Activated effector memory CD4-positive, alpha-beta T cell treated with Interleukin-2 at 50 U/mL for 16 hours (primary cell): ENCODE measurements at regions not wholly inside any gene's neighbourhood (a gene's known extent, or its start where the extent isn't known, plus 50 kb on each side); places are given as distances from the start of the nearest gene placed in this dataset.
"Not testable (repeated sequence)": the region's sequence is repeated elsewhere in the genome, so short reads cannot be mapped to it uniquely, and the experiment has no call there.

Source experiments
- DNase-seq: peaks from one replicate; pipeline ENCODE4 v3.0.0-alpha.2; 2020

DNA sequence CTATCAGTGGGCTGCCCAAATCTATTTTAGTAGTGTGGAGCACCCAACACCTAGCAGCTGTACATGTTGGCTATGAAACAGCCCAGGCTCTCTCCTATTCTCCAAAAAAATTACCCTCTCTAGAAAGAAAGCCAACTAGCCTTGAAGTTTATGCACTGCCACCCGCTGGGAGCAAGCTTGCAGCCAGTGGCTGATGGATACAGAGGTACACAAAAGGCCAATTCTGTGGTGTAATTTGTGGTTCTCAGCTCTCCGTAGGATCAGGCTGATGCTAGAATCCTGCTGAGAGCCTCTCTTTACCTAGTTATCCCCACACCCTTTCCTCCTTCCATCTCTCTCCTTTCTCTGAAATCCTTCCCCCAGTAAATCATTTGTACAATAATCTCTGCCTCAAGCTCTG lies 1120.7 kb downstream of the DIAPH3 start:
- no peak for DNase-seq

DNA sequence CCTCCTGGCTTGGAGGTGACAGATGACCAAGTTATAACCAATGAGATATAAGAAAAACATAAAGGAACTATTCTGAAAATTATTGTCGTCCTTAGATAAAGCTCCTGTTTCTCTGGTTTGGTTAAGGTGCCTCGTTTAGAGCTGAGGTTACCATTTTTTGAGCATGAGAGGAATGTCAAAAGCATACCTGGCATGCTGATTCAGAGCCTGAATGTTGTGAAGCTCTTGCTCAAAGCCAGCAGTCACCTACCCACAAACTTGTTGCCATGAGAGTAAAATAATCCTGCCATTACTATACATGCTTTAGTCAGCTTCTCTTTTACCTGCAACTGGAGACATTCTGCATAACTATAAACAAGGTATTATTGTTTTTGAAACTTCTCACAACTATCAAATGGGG lies 1116.2 kb downstream of the DIAPH3 start:
- no peak for DNase-seq

DNA sequence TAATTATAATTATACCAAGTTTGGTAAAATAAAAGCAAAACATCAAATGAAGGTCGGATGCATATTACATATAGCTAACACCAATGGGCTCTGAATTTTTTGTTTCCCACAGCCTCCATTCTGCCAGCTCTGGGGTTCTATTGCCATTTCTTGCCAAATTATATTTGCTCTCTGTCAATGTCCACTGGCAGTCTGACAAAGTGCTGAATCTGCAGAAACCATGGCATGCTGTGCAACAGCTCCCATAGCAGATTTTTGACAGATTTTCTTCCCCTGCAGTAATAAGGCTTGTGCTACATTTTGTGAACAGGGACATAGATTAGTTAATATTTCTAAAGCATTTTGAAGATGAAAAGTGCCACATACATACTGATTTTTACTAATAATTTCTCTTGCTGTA lies 1102.1 kb downstream of the DIAPH3 start:
- no peak for DNase-seq

DNA sequence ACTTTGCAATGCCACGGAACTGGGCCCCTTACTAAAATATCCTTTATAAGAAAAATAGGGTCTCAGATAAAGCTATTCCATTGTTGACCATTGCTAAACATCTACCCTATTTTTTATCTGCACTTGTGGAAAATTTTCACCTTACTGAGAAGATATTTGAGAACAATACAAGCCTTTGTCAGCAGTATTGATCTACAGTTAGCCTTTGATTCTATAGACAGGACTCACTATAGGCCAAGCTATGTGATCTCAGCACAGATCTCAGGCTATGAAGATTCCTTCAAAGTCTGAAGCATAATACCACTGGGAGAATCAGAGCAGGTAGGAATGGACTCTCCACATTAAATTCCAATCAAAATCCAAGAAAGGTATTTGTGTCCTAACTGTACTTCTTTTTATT lies 1099.7 kb downstream of the DIAPH3 start:
- DNase-seq: no peak

DNA sequence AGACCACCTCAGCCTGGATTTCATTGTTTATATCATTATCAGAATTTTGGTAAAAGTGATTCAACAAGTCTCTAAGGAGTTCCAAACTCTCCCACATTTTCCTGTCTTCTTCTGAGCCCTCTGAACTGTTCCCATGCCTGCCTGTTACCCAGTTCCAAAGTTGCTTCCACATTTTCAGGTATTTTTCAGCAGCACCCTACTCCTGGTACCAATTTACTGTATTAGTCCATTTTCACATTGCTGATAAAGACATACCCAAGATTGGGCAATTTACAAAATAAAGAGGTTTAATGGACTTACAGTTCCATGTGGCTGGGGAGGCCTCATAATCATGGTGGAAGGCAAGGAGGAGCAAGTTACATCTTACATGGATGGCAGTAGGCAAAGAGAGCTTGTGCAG lies 1087.3 kb downstream of the DIAPH3 start:
- DNase-seq: not testable (repeated sequence)

DNA sequence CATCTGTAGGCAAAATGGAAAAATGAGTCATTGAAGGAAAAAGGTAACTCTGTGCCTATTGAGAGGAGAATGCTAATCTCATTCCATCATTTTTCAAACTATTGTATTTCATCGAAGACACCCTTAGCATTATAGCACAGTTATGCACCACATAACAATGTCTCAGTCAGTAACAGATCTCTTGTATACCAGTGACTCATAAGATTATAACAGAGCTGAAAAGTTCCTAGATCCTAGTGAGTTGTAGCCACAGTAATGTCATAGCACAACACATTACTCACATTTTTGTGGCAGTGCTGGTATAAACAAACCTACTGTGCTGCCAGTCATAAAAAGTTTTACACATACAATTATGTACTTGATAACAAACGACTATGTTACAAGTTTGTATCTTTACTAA lies 1077.6 kb downstream of the DIAPH3 start:
- DNase-seq: no peak

DNA sequence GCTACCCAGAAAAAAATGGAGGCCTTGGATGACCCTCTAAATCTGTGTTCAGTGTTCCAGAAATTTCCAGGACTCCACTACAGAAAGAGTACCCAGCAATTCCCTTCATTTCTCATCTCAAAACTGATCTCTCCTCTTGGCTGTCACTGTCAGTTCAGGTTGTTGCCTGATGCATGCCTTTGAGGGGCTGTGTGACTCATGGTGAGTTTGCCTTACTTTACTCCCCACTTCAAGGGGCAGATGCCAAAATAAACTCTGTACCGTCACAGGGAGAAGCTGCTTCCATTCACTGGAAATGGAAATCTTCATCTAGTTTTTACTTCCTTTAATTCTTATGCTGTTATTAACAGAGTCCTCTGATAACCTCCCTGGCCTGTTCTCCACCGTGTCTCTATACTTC lies 1075.0 kb downstream of the DIAPH3 start:
- DNase-seq: no peak

DNA sequence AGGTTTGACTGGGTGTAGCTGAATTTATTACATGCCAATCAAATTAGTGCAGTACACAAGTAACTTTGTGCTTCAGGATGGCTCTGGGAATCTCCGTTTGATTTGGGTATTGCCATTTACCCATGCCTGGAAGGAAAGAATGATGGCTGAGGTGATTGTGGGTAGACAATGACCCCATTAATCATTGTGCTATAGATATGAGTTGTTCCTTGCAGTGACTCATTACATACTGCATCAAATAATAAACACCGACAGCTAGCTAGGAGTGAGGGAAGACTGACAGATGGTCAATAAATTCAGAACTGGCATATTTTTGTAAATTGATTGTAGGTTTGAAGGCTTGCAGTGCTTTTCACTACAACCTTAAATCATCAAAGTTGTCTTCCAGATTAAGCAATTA lies 1069.5 kb downstream of the DIAPH3 start:
- no peak for DNase-seq

DNA sequence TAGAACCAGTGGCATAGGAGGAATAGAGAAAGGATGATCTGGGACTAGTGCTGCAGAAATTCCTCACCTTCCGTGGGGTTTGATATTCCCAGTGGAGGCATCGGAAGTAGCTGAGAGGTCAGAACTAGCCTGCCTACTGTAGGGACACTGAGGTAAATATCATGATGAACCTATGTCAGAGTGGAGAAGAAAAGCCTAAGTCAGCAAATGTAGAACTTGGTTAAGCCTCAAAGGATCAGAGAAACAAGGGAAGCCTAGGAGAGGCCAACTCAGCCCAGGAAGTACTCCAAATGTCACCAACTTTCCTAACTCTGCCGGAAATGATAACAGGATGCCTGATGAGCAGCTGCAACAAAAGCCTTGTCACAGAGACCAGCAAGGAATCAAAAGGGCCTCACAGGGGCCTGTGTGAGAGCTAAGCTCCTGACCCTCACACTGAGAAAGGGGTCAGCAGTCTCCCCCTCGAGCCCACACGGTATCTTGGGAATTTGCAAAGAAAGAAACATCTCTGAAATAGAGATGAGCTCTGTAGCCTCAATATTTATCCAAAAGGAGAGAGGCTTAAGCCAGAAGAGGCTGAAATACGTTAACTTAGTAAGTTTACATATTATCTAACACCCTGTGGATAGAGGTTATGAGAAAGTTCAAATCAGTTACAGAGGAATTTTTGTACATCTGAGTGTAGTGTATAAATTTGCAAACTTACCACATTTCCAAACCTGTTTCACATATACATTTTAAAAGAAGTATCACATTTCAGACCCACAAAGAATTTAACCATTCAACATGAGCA lies 1064.3 kb downstream of the DIAPH3 start:
- no peak for DNase-seq

DNA sequence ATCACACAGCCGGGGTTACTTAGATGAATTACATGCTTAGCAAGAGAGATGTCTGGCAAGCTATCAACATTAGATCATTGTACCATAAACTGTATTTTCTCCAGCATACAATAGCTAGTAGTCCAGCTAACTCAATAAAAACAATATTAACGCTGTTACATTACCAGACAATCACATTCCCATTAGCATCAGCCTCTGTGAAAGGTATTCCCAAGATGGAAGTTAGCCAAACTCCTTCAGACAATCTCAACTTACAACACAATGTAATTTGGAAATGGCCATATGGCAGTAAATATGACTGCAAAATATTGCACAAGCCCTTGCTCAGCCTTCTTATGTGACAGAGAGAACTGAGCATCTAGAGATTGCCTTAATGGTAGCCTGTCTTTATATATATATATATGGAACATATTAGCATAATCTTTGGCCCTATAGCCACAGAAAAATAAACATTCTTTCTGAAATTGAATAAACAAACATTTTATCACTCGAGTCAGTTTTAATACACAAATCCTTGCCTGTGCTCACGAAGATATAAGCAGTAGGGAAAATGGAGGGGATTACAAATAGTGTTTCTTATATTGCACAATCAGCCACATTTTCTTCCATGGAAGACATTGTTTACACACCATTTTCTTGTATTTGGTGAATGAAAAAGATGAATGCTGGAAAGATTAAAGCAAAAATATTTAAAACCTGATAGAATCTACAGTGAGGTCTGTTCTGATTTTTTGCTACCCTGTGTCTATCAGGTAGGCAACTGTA lies 1060.5 kb downstream of the DIAPH3 start:
- DNase-seq: no peak

DNA sequence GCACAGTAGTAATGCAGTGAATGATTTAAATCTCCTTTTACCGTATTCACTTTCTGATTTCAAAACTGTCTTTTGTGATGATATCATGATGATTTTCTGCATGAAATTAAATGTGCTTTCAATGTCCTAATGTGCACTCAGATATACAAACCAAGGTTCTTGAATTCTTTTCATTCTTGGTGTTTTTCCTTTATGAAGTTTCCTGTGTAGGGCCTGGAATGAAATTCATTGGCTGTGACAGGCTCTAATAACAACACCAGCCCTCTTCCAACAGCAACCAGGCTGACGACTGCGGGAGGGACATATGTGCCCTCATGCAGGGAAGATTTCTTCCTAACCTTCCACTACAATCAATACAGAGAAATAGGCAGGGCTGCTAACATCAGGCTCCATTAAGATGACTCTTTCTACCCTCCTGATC lies 1052.0 kb downstream of the DIAPH3 start:
- DNase-seq: no peak

DNA sequence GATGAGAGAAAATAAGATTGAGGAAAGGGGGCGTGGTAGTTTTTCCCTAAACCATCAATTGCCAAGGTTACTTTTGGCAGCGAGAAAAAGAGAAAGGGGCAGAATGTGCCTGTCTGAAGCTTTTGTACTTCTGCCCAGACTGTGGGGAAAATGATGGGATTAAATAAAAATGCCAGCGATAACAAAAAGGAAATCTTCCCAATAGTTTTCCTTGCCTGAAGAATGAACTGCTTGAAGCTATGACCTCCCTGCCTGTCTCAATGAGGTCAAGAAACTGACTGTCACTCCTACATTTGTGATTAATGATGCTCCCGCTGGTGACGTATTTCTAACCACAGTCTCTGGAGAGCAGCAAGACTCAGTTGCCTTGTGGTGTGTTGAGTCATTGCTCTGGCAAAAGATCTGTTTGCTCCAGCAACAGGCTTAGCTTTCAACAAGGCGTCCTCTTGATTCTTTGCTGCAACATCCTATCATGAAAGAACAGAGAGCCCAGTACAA lies 1051.5 kb downstream of the DIAPH3 start:
- DNase-seq: no peak

DNA sequence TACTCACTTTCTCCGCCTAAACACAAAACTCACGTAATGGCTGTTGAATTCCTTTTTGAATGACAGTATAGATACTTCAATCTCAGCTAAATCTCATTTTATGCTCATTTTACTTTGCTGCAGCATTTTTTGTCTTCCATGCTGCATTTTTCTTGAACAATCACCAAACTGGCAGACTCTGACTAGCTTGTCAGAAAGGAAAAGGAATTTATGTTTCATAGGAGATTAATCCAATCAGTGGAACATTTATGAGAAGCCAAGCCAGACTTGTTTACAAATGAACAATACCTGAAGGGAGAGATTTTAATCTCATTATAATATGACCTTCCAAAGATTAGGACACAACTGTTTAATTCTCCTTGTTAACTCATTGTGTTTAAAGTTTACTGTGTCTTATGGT lies 1044.3 kb downstream of the DIAPH3 start:
- DNase-seq: no peak

DNA sequence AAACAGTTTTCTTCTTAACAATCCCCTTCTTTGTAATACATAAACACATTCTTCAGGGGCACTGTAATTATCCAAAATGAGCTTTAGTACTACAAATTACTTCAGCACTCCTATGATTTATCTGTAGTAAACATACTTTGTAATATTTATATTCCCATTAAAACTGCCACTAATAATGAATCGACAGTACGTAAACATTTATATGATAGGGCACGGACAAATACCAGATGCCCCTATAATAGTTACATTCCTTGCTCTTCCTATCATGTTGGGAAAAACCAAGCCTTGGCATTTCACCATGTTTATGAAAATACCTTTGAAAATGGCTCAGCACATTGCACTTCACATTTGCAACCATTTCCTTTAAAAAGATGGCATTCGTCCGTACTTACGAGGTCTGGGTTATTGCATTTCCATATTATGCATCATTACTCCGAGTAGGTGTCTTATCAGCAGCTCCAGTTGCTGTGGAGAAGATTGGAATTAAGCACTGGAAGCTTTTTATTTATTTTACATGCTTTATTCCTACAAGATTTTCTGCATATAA lies 1043.4 kb downstream of the DIAPH3 start:
- no peak for DNase-seq

DNA sequence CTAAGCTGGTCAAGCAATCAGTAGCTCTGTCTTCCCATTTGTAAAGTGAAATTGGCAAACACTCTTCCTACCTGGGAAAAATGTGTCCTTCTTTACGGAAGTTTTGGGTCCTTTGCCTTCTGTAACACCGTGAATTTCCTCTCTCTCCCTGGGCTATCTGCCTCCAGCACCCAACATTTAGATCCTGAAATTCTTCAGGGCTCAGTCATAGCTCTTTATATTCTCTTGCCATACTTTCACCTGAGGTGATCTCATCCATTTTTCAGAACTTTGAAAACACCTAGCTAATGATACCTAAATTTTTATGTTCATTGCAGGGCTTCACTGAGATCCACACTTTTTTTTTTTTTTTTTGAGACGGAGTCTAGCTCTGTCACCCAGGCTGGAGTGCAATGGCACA lies 1042.2 kb downstream of the DIAPH3 start:
- DNase-seq: no peak

DNA sequence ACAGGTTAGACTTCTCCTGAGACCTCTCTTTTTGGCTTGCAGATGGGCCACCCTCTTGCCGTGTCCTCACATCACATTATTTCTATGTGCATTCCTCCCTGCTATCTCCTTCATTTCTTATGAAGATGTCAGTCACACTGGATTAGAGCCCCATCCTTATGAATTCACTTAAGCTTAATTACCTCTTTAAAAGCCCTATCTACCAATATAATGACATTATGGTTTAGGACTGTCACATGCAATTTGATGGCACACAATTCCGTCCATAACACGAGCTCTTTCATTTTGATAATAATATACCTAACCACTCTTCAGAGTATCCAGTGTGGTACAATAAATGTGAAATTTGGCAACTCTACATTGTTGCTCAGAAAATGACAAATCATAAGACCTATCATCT lies 1037.3 kb downstream of the DIAPH3 start:
- no peak for DNase-seq

DNA sequence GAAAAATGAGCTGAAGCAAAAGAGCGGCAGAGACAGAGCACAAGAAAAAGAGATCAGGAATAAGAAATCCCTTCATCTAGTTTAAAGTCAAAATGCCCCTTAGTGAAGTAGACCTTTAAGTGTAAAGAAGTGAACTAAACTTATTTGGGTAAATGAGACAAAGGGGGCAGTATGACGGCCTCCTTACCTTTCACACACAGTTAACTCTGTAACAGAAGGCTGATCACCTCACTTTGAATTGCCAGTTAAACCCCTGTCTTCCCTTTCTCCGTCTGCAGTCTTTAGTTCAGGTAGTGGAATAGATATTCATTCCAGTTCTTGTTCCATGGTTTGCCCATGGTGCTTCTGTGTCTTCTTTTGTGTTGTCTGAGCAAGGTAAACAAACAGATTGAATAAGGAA lies 1029.8 kb downstream of the DIAPH3 start:
- no peak for DNase-seq

DNA sequence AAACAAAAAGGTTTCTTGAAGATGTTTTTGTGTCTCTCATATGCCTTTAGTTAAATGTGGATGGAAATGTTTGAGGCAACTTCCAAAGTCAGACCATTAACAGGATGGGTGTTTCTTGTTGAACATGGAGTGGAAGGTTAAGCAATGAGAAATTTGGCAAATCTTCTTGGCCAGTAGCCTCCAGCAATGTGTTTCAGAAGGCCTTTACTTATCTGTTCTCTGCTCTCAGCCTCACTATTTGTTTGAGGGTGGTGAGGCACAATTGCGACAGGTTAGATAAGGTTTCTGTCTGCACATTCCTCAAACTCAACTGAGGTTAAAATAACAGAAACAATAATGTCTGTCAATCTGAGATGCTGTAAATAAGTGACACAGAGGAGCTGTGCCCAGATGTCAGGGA lies 1019.0 kb downstream of the DIAPH3 start:
- no peak for DNase-seq

DNA sequence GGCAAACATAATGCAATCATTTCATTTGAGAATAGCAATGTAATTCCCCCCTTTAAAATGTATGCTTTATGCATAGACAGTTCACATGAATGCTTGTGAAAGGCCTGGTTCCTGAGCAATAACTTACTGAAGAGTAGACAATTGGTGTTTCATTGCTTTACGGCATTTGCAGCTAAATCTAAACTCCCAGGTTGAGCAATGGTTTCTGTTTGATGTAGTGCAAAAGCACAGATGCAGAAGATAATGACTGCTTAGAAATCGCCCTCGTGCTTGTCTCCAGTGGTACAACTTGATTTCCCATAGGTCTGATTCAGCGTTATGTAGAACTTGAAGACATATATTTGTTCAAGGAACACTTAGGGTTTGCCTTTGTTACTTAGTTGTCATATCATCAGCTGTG lies 1018.3 kb downstream of the DIAPH3 start:
- DNase-seq: no peak

DNA sequence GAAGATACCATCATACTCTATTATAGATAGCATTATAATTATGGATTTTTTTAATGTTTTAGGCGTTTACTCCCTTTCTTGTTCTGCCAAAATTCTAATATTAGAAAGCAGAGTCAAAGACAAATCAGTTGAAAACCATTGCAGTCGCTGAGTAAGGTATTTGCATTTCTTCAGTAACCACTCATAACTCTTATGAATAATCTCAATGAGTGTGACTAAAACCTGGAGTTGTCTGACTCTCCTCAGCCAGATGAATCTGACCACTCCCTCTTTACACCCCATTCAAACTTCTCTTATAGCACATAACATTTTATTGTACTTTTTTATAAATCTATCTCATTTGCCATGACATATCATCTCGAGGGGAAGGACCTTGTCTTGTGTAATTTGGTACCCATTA lies 1006.5 kb downstream of the DIAPH3 start:
- DNase-seq: no peak

DNA sequence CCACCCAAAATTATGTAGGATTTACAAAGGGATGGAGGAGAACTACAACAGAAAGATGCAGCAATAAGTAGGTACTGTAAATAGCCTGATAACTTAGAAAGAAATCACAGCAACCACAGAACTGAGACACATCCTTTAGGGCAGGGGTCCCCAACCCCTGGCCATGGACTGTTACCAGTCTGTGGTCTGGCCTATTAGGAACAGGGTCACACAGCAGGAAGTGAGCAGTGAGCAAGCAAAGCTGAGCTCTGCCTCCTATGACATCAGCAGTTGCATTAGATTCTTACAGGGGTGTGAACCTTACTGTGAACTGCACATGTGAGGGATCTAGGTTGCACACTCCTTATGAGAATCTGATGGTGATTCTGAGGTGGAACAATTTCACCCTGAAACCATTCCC lies 997.6 kb downstream of the DIAPH3 start:
- no peak for DNase-seq

DNA sequence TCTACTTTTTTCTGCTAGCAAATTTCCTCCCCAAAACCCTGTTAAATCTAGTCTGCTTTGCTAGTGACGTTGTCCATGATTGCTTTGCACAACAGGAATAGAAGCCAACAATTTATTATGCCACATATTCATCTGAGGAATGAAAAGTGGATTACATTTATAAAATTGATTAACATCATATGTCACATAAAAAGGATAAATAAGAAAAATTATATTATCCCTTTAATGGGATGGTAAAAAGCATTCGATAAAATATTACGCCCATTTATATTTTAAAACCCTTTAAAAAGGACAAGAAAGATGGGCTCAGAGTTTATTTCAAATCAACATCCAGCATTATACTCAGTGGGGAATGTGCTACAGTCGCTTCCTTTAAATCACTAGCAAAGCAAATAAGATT lies 991.7 kb downstream of the DIAPH3 start:
- no peak for DNase-seq

DNA sequence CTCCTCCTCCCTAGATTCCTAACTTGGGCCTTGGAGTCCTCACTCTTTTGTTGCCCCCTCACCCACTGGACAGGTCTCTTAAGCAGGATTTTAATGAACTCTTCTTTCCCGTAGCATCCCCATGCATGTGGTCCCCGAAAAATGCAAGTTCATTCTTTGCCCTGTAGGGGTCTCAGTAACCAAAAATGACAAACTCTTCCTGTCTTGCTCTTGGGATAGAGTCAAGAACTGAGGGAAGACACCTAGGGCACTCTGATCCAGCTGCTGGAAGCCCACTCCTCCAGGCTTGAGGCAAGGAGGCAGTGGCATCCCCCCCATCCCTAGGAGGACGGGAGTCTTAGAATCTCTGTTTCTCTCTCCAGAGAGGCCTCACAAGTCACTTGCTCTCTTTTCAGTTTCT lies 987.0 kb downstream of the DIAPH3 start:
- no peak for DNase-seq

DNA sequence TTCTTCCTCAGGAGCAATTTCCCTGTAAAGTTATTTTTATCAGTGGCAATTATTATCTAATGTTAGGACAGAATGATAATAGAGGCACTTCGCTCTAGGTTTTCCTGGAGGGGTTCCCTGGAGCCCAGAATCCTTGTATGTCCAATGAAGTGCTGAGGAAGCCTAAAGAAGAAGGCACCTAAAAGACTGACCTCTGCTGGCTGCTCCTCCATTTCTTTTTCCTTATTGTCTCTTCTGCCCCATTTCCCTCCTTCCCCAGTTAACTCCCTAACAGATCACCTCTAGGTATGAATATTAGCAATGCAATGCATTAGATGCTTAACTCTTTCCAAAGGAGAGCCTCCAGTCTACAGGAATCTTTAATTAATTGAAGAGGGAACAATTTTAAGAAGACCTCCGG lies 985.4 kb downstream of the DIAPH3 start:
- no peak for DNase-seq
